ENCODE measurements at regions not wholly inside any gene's neighbourhood (a gene's known extent, or its start where the extent isn't known, plus 50 kb on each side); places are given as distances from the start of the nearest gene placed in this dataset.

GRCh38 chr12:127360580-127360979 is 906.4 kb upstream of the TMEM132C start:
- TF ChIP-seq REST (IDR thresholded peaks at IDR 0.05; ENCODE audit: low read depth) (no peak), TEAD4 (IDR thresholded peaks at IDR 0.05) (no peak), RAD21 (IDR thresholded peaks at IDR 0.05; ENCODE audit: low read depth) (no peak), EP300 (IDR thresholded peaks at IDR 0.05; ENCODE audit: borderline replicate concordance) (no peak), EGR1 (IDR thresholded peaks at IDR 0.05) (no peak), TCF12 (IDR thresholded peaks at IDR 0.05; ENCODE audit: low read depth) (no peak), MAX (IDR thresholded peaks at IDR 0.05) (no peak)

- TF ChIP-seq EP300 (IDR thresholded peaks at IDR 0.05; ENCODE audit: borderline replicate concordance) (no peak), REST (IDR thresholded peaks at IDR 0.05; ENCODE audit: low read depth) (no peak), TEAD4 (IDR thresholded peaks at IDR 0.05) (no peak), EGR1 (IDR thresholded peaks at IDR 0.05) (no peak), USF1 (IDR thresholded peaks at IDR 0.05) (no peak), ZBTB7A (IDR thresholded peaks at IDR 0.05; ENCODE audit: low read depth) (no peak), TAF1 (IDR thresholded peaks at IDR 0.05; ENCODE audit: low read depth) (no peak), FOXM1 (IDR thresholded peaks at IDR 0.05; ENCODE audit: borderline replicate concordance, low read depth) (no peak), MAX (IDR thresholded peaks at IDR 0.05) (no peak), CEBPB (IDR thresholded peaks at IDR 0.05) (no peak), RAD21 (IDR thresholded peaks at IDR 0.05; ENCODE audit: low read depth) (no peak), YY1 (IDR thresholded peaks at IDR 0.05; ENCODE audit: low read depth) (no peak), TCF12 (IDR thresholded peaks at IDR 0.05; ENCODE audit: low read depth) (no peak), CREB1 (IDR thresholded peaks at IDR 0.05; ENCODE audit: low read depth) (no peak)
These were observed 904.8 kb upstream of the TMEM132C start for GRCh38 chr12:127362121-127362520.

GRCh38 chr12:127363392-127363791 is 903.6 kb upstream of the TMEM132C start:
- TF ChIP-seq CREB1 (IDR thresholded peaks at IDR 0.05; ENCODE audit: low read depth) (no peak), YY1 (IDR thresholded peaks at IDR 0.05; ENCODE audit: low read depth) (no peak)

GRCh38 chr12:127373559-127373958 is 893.4 kb upstream of the TMEM132C start:
- no peak for TF ChIP-seq RAD21 (IDR thresholded peaks at IDR 0.05; ENCODE audit: low read depth)
- TF ChIP-seq EP300 (IDR thresholded peaks at IDR 0.05; ENCODE audit: borderline replicate concordance): no peak
- TF ChIP-seq ZBTB7A (IDR thresholded peaks at IDR 0.05; ENCODE audit: low read depth): no peak
- TF ChIP-seq FOXM1 (IDR thresholded peaks at IDR 0.05; ENCODE audit: borderline replicate concordance, low read depth): no peak
- no peak for TF ChIP-seq CREB1 (IDR thresholded peaks at IDR 0.05; ENCODE audit: low read depth)
- TF ChIP-seq TCF12 (IDR thresholded peaks at IDR 0.05; ENCODE audit: low read depth): no peak
- TF ChIP-seq USF1 (IDR thresholded peaks at IDR 0.05): no peak
- TF ChIP-seq MAX (IDR thresholded peaks at IDR 0.05): no peak
- no peak for TF ChIP-seq EGR1 (IDR thresholded peaks at IDR 0.05)

- TF ChIP-seq TAF1 (IDR thresholded peaks at IDR 0.05; ENCODE audit: low read depth) (no peak), NFIC (IDR thresholded peaks at IDR 0.05) (no peak), CEBPB (IDR thresholded peaks at IDR 0.05) (no peak), RAD21 (IDR thresholded peaks at IDR 0.05; ENCODE audit: low read depth) (no peak), REST (IDR thresholded peaks at IDR 0.05; ENCODE audit: low read depth) (no peak), EGR1 (IDR thresholded peaks at IDR 0.05) (no peak), CREB1 (IDR thresholded peaks at IDR 0.05; ENCODE audit: low read depth) (no peak), TEAD4 (IDR thresholded peaks at IDR 0.05) (no peak), EP300 (IDR thresholded peaks at IDR 0.05; ENCODE audit: borderline replicate concordance) (no peak), FOXM1 (IDR thresholded peaks at IDR 0.05; ENCODE audit: borderline replicate concordance, low read depth) (no peak), TCF12 (IDR thresholded peaks at IDR 0.05; ENCODE audit: low read depth) (no peak), MAX (IDR thresholded peaks at IDR 0.05) (no peak), USF1 (IDR thresholded peaks at IDR 0.05) (no peak), YY1 (IDR thresholded peaks at IDR 0.05; ENCODE audit: low read depth) (no peak), ZBTB7A (IDR thresholded peaks at IDR 0.05; ENCODE audit: low read depth) (no peak)
These were observed 892.5 kb upstream of the TMEM132C start for GRCh38 chr12:127374447-127374846.
